ENCODE measurements at regions not wholly inside any gene's neighbourhood (a gene's known extent, or its start where the extent isn't known, plus 50 kb on each side); places are given as distances from the start of the nearest gene placed in this dataset.
"Not testable (repeated sequence)": the region's sequence is repeated elsewhere in the genome, so short reads cannot be mapped to it uniquely, and the experiment has no call there.

GRCh38 chr11:105429096-105429910 lies 180.6 kb upstream of the GRIA4 start:
- DNase-seq: no peak

- no peak for DNase-seq
Measured at GRCh38 chr11:105407101-105407500, 202.8 kb upstream of the GRIA4 start.

GRCh38 chr11:105401269-105401809 lies 208.5 kb upstream of the GRIA4 start:
- no peak for DNase-seq

- DNase-seq: no peak
Measured at GRCh38 chr11:105399511-105399910, 210.4 kb upstream of the GRIA4 start.

DNA sequence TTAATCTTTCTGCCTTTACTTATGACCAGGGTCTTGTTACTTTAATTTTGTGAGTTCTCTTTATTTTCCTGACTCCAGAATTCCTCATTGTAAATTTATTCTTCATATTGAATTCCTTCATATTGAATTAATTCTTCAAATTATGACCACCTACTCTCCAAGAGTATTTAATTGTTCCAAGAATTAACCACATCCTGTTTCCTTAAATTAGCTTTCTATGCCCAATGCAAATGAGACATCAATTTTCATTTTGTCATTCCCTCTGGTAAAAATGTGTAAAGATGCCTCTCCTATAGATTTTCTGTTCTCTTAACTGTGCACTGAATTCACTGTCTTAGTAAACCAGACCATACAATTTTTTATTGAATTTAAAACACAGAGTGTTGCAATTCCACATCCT lies 211.2 kb upstream of the GRIA4 start:
- no peak for DNase-seq

- DNase-seq: no peak
Measured at GRCh38 chr11:105393326-105393725, 216.5 kb upstream of the GRIA4 start.

DNA sequence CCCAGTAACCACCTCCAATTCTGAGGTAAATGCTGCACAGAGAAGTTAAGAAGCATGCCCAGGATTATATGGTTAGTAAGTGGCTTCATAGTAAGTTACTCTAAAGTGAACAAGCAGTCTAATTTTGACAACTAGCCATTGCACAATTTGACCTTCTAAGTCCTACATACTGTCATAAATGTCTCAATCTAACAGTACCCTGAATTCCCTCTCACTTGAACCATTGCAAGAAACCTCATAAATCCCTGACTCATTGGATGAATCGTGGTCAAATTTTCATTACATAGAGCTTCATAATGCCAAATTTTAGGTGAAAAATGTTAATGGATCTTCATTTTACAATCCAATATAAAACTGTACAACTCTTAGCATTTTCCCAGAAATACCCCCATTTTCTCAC lies 217.3 kb upstream of the GRIA4 start:
- DNase-seq: no peak

GRCh38 chr11:105389952-105390351 lies 219.9 kb upstream of the GRIA4 start:
- no peak for DNase-seq

GRCh38 chr11:105388006-105388405 lies 221.9 kb upstream of the GRIA4 start:
- no peak for DNase-seq

DNA sequence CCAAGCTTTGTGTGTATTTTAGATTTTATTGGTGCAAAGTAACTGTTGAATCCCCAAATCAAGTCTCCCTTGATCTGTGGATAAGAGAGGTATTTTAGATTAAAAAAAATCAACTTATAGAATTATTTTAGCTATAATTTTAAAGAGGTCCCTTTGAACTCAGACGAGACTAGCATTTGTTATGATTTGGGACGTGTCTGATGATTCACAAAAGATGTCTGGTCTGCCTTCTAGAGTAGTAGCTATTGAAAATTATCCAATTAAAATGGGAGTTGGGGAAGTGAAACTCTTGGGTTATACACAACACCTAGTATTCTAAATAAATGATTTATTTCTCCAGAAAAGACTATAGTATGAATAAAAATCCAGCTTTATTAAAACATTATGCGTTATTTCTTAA lies 227.9 kb upstream of the GRIA4 start:
- no peak for DNase-seq

GRCh38 chr11:105377870-105378269 lies 232.0 kb upstream of the GRIA4 start:
- DNase-seq: no peak

DNA sequence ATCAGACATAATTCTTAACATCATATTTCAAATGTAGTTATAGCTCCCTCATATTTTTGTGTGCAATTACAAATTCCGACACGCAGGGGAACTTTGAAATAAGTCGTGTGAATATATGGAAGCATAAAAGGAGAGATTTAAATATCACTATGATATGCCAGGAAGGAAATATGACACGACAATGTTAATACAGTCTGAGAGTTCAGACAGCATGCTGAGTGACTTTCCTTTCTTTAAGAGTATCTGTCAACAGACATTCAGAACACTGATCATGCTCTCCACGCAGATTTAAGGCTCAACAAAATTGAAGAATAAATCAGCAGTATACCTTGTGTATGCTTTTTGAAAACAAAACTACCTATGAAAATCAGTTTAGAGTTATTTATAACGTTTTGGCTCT lies 232.6 kb upstream of the CARD18 start:
- DNase-seq: no peak

- DNase-seq: no peak
Measured at GRCh38 chr11:105371311-105371710, 231.7 kb upstream of the CARD18 start.

- no peak for DNase-seq
Measured at GRCh38 chr11:105368711-105369110, 229.1 kb upstream of the CARD18 start.

DNA sequence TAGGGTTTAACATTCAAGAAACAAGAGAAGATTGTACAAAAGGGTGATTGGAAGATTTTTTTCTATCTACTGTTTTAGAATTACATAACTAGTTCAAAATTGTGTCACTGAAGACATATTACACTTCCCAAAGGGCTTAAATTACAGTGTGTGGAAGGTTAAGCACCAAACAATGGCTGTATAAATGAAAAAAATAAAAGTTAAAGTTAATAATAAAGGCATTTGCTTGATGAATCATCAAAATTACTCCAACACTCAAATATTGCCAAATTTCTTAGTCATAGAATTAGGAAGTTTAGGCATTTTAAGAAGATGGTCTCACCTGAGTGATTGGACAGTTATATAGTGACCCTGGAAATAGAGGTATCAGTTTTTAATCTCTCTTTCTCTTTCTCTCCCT lies 227.6 kb upstream of the CARD18 start:
- no peak for DNase-seq

GRCh38 chr11:105361651-105362050 lies 222.1 kb upstream of the CARD18 start:
- DNase-seq: no peak

GRCh38 chr11:105357764-105358163 lies 218.2 kb upstream of the CARD18 start:
- DNase-seq: no peak

DNA sequence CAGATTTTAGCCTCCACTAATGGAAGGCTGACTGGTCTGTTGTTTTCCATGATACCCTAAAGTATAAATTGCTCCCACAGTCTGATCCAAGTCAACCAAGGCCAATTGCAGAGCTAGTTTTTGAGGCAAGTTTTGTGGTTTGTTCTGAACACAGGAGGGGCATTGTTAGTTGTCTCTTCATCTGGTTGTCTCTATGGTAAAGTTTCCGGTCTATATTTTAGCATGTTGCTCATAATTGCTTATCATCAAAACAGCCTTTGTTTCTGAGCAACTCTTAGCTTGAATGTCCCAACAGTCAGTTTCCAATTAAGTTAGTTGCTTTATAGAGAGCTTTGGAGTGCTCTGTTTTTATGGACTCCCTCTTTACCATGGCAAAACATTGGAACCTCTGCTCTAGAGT lies 217.6 kb upstream of the CARD18 start:
- no peak for DNase-seq

- DNase-seq: not testable (repeated sequence)
Measured at GRCh38 chr11:105349867-105350266, 210.3 kb upstream of the CARD18 start.

DNA sequence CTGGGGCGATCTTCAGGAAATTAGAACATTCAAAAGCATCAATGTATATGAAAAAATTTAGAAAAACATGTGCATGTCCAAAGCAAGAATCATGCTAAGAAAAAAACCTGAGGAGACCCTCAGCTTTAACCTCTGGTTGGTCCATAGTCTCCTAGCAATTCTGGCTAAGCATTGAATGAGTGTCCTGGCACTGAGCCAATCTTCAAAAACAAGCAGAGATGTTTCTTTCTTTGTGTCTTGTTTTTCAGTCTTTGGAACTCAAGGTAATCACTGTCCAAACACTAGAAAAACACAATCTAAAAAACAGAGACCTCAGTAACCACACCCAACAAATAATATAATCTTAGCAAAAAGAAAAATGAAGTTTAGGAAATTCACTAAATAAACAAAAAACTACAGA lies 205.4 kb upstream of the CARD18 start:
- DNase-seq: peak; percentile 13 to 30

DNA sequence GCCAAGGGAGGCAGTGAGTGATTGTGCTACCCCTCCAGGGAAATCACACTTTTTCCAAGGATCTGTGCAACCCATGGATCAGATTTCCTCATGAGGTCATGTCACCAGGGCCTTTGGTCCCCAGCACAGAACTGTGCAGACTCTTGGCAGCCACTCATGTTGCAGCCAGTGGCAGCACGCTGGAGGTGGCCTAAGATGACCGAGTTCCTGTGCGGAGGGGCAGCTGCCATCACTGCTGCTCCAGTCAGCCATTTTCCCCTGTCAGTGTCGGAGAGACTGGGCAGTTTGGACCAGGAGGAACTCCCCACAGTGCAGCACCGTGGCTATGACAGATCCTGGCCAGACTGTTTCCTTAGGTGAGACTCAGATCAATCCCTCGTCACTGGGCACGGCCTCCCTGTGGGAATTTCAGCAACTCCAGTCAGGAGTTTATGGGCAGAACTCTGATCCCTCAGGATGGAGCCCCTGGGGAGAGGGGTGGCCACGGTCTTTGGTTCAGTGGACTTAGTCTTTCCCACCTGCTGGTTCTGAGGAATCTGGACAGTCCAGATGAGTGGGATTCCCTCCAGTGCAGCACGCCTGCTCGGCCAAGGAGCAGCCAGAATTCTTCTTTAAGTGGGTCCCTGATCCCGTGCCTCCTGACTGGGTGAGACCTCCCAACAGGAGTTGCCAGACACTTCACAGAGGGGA lies 194.6 kb upstream of the CARD18 start:
- DNase-seq: no peak

DNA sequence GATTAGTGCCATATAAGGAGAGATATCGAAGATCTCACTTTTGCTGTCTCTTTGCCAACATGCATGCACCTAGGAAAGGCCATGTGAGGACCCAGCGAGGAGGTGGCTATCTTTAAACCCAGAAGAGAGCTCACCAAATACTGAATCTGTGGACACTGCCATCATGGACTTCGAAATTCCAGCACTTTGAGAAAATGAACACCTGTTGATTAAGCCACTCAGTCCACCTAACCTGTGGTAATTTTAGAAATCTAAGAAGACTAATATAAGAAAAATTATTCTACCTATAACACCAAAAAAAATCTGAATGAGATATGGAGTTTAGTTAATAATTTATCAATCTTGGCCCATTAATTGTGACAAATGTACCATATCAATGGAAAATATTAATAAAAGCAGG lies 193.6 kb upstream of the CARD18 start:
- no peak for DNase-seq

DNA sequence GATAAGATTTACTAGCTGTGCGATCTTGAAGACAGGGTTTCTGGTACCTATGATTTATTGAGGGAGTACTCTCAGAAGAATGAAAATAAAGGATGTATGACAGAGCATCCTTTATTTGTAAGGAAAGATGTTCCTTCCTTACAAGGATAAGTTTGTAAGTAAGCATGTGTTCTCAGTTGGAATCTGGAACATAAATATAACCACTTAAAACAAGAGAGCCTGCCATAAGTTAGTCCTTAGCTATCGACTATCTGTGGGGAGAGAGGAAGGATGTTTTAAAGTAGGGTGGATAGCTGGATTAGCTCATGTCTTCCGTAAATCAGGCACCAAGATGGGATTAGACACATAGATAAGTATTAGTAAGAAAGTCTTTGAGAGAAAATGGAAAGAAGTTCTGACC lies 192.6 kb upstream of the CARD18 start:
- DNase-seq: no peak

GRCh38 chr11:105328061-105328460 lies 188.5 kb upstream of the CARD18 start:
- DNase-seq: no peak

All from NCI-H446 (cell line).